ENCODE measurements at regions not wholly inside any gene's neighbourhood (a gene's known extent, or its start where the extent isn't known, plus 50 kb on each side); places are given as distances from the start of the nearest gene placed in this dataset.
"Not testable (repeated sequence)": the region's sequence is repeated elsewhere in the genome, so short reads cannot be mapped to it uniquely, and the experiment has no call there.

DNA sequence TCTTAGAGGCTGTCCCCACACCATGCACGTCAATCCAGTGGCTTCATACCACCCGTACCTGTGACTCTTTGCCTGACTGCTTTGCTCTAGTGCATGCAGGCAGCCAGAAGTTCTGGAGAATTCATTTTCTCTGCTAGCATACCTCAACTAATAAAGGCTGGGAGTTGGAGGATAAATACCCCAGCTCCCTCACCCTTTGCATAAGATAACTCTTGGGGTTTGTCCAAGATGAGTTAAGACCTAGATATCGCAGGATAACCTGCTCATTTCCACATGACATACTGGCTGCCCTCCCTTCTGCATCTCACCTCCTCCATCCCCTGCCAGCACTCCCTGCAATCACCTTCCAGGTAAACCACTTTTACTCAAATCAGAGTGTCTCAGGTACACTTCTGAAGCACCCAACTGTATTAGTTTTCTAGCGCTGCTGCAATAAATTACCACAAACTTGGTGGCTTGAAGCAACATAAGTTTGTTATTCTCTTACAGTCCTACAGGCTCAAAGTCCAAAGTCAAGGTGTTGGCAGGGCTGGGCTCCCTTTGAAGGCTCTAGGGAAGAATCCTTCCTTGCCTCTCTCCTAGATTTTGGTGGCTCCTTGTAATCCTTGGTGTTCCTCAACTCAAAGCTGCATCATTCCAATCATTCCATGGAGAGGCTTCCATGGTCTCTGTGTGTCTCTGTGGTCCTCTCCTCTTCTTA, 146.8 kb downstream of the CRLF3 start:
- Histone ChIP-seq H3F3A (ENCODE audit: insufficient read depth) (no peaks in the 10 kb centered on the region), H3K79me2 (ENCODE audit: insufficient read depth, low read length) (no peaks in the 10 kb centered on the region), H3K36me3 (ENCODE audit: low read length) (no peaks in the 10 kb centered on the region), H3K27me3 (ENCODE audit: low read length) (no peaks in the 10 kb centered on the region), H2AFZ (ENCODE audit: low read depth, low read length, severe bottlenecking) (no peak overlapping the region), H3K4me3 (ENCODE audit: insufficient read depth, low read length, poor library complexity, severe bottlenecking) (no peak overlapping the region), H3K9me2 (replicated peaks; ENCODE audit: insufficient read depth, low read length) (no peaks in the 10 kb centered on the region), H3K9ac (ENCODE audit: low read length) (no peak overlapping the region), H4K20me1 (ENCODE audit: low read depth, low read length) (no peaks in the 10 kb centered on the region), H3K9me3 (ENCODE audit: insufficient read depth, low read length) (no peaks in the 10 kb centered on the region), H3K4me2 (ENCODE audit: low read depth, low read length, poor library complexity, severe bottlenecking) (no peak overlapping the region), H3K27ac (ENCODE audit: low read depth, low read length) (no peak overlapping the region)
- no peak for TF ChIP-seq EZH2phosphoT487 (conservative IDR thresholded peaks at IDR 0.05; ENCODE audit: low read length)
- TF ChIP-seq, protein P1, sequence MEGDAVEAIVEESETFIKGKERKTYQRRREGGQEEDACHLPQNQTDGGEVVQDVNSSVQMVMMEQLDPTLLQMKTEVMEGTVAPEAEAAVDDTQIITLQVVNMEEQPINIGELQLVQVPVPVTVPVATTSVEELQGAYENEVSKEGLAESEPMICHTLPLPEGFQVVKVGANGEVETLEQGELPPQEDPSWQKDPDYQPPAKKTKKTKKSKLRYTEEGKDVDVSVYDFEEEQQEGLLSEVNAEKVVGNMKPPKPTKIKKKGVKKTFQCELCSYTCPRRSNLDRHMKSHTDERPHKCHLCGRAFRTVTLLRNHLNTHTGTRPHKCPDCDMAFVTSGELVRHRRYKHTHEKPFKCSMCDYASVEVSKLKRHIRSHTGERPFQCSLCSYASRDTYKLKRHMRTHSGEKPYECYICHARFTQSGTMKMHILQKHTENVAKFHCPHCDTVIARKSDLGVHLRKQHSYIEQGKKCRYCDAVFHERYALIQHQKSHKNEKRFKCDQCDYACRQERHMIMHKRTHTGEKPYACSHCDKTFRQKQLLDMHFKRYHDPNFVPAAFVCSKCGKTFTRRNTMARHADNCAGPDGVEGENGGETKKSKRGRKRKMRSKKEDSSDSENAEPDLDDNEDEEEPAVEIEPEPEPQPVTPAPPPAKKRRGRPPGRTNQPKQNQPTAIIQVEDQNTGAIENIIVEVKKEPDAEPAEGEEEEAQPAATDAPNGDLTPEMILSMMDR (IDR thresholded peaks at IDR 0.05; ENCODE audit: insufficient read depth, low read length, poor library complexity, severe bottlenecking) = no peak

- H3K79me2 ChIP-seq (ENCODE audit: insufficient read depth, low read length); H3K9me3 ChIP-seq (ENCODE audit: insufficient read depth, low read length); H3K36me3 ChIP-seq (ENCODE audit: low read length): not testable (repeated sequence)
These were observed 148.6 kb downstream of the CRLF3 start for GRCh38 chr17:30675777-30676492.

DNA sequence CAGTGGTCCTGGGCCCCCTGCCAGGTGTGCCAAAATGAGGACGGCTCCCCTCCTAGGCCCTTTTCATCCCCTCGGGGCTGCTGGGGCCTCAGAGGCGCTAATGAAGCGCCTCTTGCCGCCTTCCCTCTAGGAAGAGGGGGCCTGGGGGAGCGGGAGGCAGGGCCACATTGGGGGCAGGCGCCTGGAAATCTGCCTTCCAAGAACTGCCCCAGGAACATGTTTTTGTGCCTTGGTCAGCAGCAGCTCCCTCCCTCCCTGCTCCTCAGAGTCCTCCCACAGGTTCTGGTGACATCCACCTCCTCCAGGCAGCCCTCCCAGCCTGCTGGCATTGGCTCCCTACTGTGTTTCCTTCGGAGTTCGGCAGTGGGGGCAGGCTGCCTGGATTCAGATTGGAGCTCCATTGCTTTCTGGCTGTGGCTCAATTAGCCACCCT, 155.3 kb downstream of the CRLF3 start:
- not testable (repeated sequence) for H4K20me1 ChIP-seq (ENCODE audit: low read depth, low read length); H3F3A ChIP-seq (ENCODE audit: insufficient read depth); H3K4me2 ChIP-seq (ENCODE audit: low read depth, low read length, poor library complexity, severe bottlenecking); H3K79me2 ChIP-seq (ENCODE audit: insufficient read depth, low read length); H3K4me3 ChIP-seq (ENCODE audit: insufficient read depth, low read length, poor library complexity, severe bottlenecking); H3K9me2 ChIP-seq (replicated peaks; ENCODE audit: insufficient read depth, low read length); H2AFZ ChIP-seq (ENCODE audit: low read depth, low read length, severe bottlenecking); H3K36me3 ChIP-seq (ENCODE audit: low read length); H3K27ac ChIP-seq (ENCODE audit: low read depth, low read length); H3K9me3 ChIP-seq (ENCODE audit: insufficient read depth, low read length); H3K9ac ChIP-seq (ENCODE audit: low read length); H3K27me3 ChIP-seq (ENCODE audit: low read length)

More at GRCh38 chr17:30675777-30676492, 148.6 kb downstream of the CRLF3 start:
- not testable (repeated sequence) for H3K27ac ChIP-seq (ENCODE audit: low read depth, low read length); H2AFZ ChIP-seq (ENCODE audit: low read depth, low read length, severe bottlenecking); H3K4me3 ChIP-seq (ENCODE audit: insufficient read depth, low read length, poor library complexity, severe bottlenecking); H3F3A ChIP-seq (ENCODE audit: insufficient read depth); H3K9me2 ChIP-seq (replicated peaks; ENCODE audit: insufficient read depth, low read length); H4K20me1 ChIP-seq (ENCODE audit: low read depth, low read length); H3K4me2 ChIP-seq (ENCODE audit: low read depth, low read length, poor library complexity, severe bottlenecking); H3K27me3 ChIP-seq (ENCODE audit: low read length); H3K9ac ChIP-seq (ENCODE audit: low read length)

- H3K9ac ChIP-seq (ENCODE audit: low read length); H3F3A ChIP-seq (ENCODE audit: insufficient read depth); H3K27ac ChIP-seq (ENCODE audit: low read depth, low read length); H4K20me1 ChIP-seq (ENCODE audit: low read depth, low read length); H3K79me2 ChIP-seq (ENCODE audit: insufficient read depth, low read length); H3K9me2 ChIP-seq (replicated peaks; ENCODE audit: insufficient read depth, low read length); H3K4me3 ChIP-seq (ENCODE audit: insufficient read depth, low read length, poor library complexity, severe bottlenecking); H3K36me3 ChIP-seq (ENCODE audit: low read length); H3K4me2 ChIP-seq (ENCODE audit: low read depth, low read length, poor library complexity, severe bottlenecking); H2AFZ ChIP-seq (ENCODE audit: low read depth, low read length, severe bottlenecking); H3K9me3 ChIP-seq (ENCODE audit: insufficient read depth, low read length); H3K27me3 ChIP-seq (ENCODE audit: low read length): not testable (repeated sequence)
These were observed 155.9 kb downstream of the CRLF3 start for GRCh38 chr17:30668360-30669181.

GRCh38 chr17:30667657-30668359, 156.7 kb downstream of the CRLF3 start:
- H3K4me2 ChIP-seq (ENCODE audit: low read depth, low read length, poor library complexity, severe bottlenecking); H3K9me3 ChIP-seq (ENCODE audit: insufficient read depth, low read length); H3K27ac ChIP-seq (ENCODE audit: low read depth, low read length); H3F3A ChIP-seq (ENCODE audit: insufficient read depth); H3K27me3 ChIP-seq (ENCODE audit: low read length); H3K9me2 ChIP-seq (replicated peaks; ENCODE audit: insufficient read depth, low read length); H3K4me3 ChIP-seq (ENCODE audit: insufficient read depth, low read length, poor library complexity, severe bottlenecking); H4K20me1 ChIP-seq (ENCODE audit: low read depth, low read length); H3K36me3 ChIP-seq (ENCODE audit: low read length); H3K79me2 ChIP-seq (ENCODE audit: insufficient read depth, low read length); H2AFZ ChIP-seq (ENCODE audit: low read depth, low read length, severe bottlenecking); H3K9ac ChIP-seq (ENCODE audit: low read length): not testable (repeated sequence)

GRCh38 chr17:30666838-30667656, 157.4 kb downstream of the CRLF3 start:
- H3K4me2 ChIP-seq (ENCODE audit: low read depth, low read length, poor library complexity, severe bottlenecking); H3K4me3 ChIP-seq (ENCODE audit: insufficient read depth, low read length, poor library complexity, severe bottlenecking); H3F3A ChIP-seq (ENCODE audit: insufficient read depth); H3K9me2 ChIP-seq (replicated peaks; ENCODE audit: insufficient read depth, low read length); H3K27me3 ChIP-seq (ENCODE audit: low read length); H3K79me2 ChIP-seq (ENCODE audit: insufficient read depth, low read length); H3K9me3 ChIP-seq (ENCODE audit: insufficient read depth, low read length); H3K9ac ChIP-seq (ENCODE audit: low read length); H3K27ac ChIP-seq (ENCODE audit: low read depth, low read length); H3K36me3 ChIP-seq (ENCODE audit: low read length); H4K20me1 ChIP-seq (ENCODE audit: low read depth, low read length); H2AFZ ChIP-seq (ENCODE audit: low read depth, low read length, severe bottlenecking): not testable (repeated sequence)
